ENCODE measurements at regions not wholly inside any gene's neighbourhood (a gene's known extent, or its start where the extent isn't known, plus 50 kb on each side); places are given as distances from the start of the nearest gene placed in this dataset.
A peak's percentile ranks its signal among the peaks of the same experiment; 100 is the strongest.

DNA sequence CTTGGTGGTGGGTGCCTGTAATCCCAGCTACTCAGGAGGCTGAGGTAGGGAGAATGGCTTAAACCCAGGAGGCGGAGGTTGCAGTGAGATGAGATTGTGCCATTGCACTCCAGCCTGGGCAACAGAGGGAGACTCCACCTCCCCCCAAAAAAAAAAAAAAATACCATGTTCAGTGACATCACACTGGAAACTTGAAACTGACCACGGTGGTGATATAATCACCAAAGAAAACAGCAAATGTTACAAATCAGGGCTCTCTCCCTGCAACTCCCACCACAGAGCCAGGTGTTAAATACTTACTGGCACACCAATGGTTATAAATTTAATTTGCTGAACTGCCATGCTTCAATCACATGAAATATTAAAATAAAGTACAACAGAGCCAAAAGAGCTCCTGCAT lies 81.4 kb downstream of the ZNF608 start:
- DNase-seq (ENCODE audit: insufficient read length, low spot score) (no peak), FAIRE-seq (no peak)

DNA sequence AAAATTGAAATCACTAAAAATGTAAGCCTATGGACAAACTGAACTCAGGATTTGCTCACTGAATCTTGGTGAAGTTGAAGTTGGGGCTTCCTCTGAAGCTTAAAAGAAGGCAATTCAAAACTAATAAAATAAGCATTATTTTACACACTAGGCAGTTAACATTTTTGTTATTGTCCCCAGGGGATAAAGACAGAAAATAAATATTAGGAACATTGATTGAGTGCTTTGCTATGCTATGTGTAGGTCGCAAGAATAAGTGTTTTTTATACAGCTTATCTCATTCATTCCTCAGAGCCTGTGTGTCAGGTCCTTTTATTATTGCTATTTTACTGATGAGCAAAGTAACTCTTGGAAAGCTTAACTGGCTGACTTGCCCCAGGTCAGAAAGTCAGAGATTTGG lies 82.2 kb downstream of the ZNF608 start:
- DNase-seq (ENCODE audit: insufficient read length, low spot score) (no peak), FAIRE-seq (no peak)

GRCh38 chr5:124663101-124663506 lies 83.3 kb downstream of the ZNF608 start:
- no peak for FAIRE-seq

GRCh38 chr5:124662181-124662781 lies 84.2 kb downstream of the ZNF608 start:
- FAIRE-seq: no peak
- DNase-seq (ENCODE audit: insufficient read length, low spot score): no peak

More at GRCh38 chr5:124663101-124663506, 83.3 kb downstream of the ZNF608 start:
- DNase-seq (ENCODE audit: insufficient read length, low spot score): peak; percentile 36

GRCh38 chr5:124661317-124662141 lies 84.9 kb downstream of the ZNF608 start:
- FAIRE-seq: no peak

DNA sequence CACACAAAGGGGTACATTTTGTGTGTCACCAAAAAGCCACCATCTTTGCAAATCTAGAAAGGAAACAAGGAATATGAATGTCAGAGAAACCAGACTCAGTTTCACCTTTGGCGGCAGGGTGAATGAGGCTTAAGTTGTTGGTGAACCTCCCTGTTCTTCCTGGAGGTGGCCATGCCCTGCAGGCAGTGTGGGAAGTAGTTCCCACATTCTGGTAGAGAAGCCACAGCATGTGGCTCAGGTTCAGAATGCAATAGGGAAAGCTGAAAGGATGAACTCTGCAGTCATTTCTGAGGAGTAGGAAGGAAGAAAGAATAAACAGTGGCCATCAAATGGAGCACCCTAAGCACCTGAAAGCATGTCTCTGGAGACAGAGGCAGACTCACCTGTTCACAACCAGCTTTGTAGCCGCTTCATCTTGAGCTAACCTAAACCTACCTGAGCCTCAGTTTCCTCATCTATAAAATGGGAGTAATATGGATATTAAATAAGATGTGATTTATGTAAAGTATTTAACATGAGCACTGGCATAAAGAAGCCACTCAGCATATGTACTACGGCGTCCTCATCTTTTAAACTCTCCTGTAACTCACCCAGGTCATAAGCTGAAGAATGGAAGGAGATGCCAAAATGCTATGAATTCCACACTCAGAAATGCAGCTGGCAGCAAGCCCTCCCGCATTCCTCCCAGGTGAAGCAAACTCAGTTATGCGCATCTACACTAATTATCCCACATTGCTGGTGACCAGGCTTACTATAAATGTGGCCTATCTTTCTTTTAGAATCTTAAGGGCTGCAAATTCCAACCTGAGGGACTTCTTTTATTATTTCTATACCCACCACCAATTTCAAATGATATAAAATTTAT lies 86.0 kb downstream of the ZNF608 start:
- no peak for DNase-seq (ENCODE audit: insufficient read length, low spot score)
- no peak for FAIRE-seq

More at GRCh38 chr5:124661317-124662141, 84.9 kb downstream of the ZNF608 start:
- DNase-seq (ENCODE audit: insufficient read length, low spot score): peak; percentile 45

- no peak for FAIRE-seq
- DNase-seq (ENCODE audit: insufficient read length, low spot score): no peak
These were observed 86.6 kb downstream of the ZNF608 start for GRCh38 chr5:124659798-124660197.

DNA sequence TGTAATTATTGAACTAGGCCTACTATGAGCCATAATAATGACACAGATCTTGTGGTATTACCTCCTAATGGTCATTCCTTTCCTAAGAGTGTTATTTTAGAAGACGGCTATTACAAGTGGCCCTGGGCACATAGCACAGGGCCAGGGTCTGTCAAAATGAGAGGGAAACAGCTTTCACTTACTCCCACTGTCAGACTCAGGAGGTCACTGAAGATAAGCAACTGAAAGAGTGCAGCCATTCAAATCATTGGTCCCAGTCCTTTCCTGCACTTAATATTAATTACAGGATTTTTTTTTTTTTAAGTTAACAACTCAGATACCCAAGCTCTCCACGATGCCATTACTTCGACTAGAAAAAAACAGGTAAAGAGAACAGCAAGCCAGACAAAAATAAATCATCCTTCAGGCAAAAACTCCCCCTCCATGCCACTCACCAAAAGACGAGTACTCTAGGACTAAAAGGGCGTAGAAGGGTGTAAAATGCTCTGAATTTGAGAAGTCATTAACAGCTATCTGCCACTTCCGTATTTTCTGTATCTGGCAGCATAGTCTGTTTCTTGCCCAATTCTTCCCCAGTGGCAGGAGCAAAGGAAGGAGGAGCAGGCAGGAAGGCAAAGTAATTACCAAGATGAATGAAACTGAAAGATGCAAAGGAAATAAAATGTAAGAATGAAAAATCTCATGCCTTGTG lies 87.4 kb downstream of the ZNF608 start:
- DNase-seq (ENCODE audit: insufficient read length, low spot score): no peak
- FAIRE-seq: no peak

DNA sequence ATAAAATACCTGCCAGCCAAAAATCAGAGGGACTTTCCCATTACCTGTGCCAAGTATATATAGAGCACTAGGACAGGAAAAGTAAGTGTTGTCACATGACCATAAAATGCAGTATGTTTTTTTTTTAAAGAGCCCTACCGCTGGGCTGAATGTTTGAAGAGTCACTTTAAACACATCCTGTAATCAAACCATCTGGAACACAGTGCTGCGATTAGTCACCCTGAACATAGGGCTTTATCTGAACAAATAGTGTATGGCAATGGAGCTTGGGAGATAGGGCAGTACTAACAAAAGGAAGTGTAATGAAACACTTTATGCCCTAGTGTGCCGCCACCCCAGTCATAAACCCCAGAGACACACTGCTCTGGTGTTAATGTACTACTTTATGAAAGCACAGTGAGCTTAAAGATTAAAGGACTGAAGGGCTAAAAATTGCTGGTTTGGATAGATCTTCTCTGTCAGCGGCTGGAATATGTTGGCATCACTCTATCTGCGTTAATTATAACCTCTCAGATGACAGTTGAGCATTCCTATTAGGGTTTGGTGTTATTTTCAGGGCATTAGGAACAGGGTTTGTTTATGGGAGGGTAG lies 90.4 kb downstream of the ZNF608 start:
- DNase-seq (ENCODE audit: insufficient read length, low spot score): peak; percentile 40
- no peak for FAIRE-seq

- FAIRE-seq: no peak
- no peak for DNase-seq (ENCODE audit: insufficient read length, low spot score)
These were observed 91.1 kb downstream of the ZNF608 start for GRCh38 chr5:124655251-124655917.

DNA sequence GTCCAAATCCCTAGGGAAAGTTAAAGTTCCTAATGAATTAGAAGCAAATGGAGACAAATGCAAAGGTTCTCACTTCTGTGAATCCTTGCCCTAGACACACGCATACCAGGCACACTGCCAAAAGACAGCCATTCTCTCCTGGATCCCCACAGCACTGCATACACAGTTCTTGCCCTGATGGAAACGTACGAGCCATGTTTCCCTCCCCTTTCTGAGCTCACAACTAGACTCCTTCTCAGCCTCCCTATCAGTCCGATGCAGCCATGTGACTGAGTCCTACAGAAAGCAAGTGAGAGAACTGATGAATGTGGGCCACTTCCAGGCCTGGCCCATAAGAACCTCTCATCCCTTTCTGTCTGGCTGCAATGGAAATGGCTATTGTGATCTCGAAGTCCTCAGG lies 92.0 kb downstream of the ZNF608 start:
- DNase-seq (ENCODE audit: insufficient read length, low spot score): no peak
- FAIRE-seq: no peak

DNA sequence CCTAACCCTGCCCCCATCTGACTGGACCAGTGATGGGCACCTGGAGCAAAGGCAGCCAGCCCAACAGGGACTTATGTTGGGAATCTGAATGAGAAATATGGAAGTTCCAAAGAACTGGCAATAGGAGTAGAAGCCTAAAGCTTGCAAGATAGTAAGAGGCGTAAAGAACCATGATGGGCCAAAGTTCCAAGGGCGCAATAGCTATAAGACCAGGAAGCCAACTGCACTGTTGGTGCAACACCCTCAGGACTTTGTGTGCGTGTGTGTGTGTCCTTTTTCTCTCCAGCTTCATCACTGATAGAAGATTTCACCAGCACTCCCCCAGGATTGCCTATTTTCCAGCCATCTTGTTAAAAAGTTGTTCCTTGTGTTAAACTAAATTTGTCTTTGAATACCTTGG lies 92.8 kb downstream of the ZNF608 start:
- DNase-seq (ENCODE audit: insufficient read length, low spot score) (no peak), FAIRE-seq (no peak)

DNA sequence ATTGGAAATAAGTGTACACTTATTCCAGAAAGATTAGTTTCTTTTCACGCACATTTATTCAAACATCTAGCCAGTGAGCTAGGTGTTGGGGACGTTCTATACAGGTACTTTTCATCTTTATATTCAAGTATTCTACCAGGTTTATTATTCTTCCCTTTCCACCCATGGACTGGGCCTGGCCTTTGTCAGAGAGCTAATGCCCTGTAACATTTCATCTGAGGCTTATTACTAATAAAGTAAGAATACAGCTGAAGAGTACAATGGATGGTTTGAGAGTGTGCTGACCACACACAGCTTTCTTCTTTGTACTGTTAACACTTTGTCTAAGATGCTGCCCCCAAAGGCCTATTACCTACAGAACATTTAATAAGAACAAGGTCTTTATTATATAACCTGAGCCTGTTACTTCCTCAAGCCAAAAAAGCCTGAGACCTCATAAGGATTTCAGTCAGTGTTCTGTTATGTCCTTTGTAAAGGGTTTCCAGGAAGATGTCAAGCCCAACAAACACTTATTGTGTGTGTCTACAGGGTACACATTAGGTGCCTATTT lies 93.5 kb downstream of the ZNF608 start:
- FAIRE-seq (no peak), DNase-seq (ENCODE audit: insufficient read length, low spot score) (no peak)

DNA sequence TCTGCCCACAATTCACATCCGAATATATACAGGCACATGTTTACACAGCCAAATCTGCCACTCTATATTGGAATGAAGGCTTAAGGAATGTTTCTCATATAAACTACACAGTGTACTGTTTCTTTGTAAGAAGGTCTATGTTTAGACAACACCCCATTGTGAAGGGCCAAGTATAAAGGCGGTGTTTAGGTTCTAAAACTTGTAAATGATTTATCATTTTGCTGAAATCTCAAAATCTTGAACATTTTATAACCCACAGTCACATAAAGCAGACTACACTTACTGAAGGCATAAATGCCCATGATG lies 94.0 kb downstream of the ZNF608 start:
- DNase-seq (ENCODE audit: insufficient read length, low spot score): no peak
- no peak for FAIRE-seq

GRCh38 chr5:124651663-124652513 lies 94.6 kb downstream of the ZNF608 start:
- FAIRE-seq (peak; percentile 4), DNase-seq (ENCODE audit: insufficient read length, low spot score) (peak; percentile 71)

- no peak for FAIRE-seq
- no peak for DNase-seq (ENCODE audit: insufficient read length, low spot score)
These were observed 95.3 kb downstream of the ZNF608 start for GRCh38 chr5:124650951-124651662.

DNA sequence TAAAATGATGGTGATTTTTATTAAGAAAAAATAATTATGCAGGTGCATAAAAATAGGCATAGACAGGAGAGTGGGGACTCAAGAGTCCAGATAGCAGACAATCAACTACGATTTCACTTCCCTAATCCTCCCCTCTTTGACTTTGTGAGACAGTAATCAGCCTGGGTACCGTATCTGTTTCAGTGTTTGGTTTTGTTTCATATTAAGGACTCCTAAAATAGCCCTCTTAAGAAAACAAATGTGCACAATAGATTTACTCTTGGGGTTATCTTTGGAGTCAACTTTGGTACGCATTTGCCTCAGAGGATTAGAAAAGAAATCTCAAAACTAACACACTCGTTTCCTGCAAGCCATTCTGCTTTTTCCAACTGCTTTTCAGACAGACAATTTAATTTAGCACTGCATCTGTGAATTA lies 96.3 kb downstream of the ZNF608 start:
- no peak for DNase-seq (ENCODE audit: insufficient read length, low spot score)

GRCh38 chr5:124649491-124650146 lies 96.8 kb downstream of the ZNF608 start:
- FAIRE-seq (no peak), DNase-seq (ENCODE audit: insufficient read length, low spot score) (peak; percentile 42)

More for the DNA sequence above, 96.3 kb downstream of the ZNF608 start:
- FAIRE-seq: no peak
